Putamen (tissue), 1 donor: ENCODE measurements at regions not wholly inside any gene's neighbourhood (a gene's known extent, or its start where the extent isn't known, plus 50 kb on each side); places are given as distances from the start of the nearest gene placed in this dataset.

Experiments
- DNase-seq: peaks from one replicate; pipeline ENCODE4 v3.0.0-alpha.2; 2016; ENCODE audit warnings: low spot score

GRCh38 chr2:15889442-15890123 is 50.8 kb upstream of the MYCN start:
- no peak for DNase-seq

GRCh38 chr2:15890124-15890754 is 50.1 kb upstream of the MYCN start:
- DNase-seq, result no peak
